AG08396 (cell line): ENCODE measurements at regions not wholly inside any gene's neighbourhood (a gene's known extent, or its start where the extent isn't known, plus 50 kb on each side); places are given as distances from the start of the nearest gene placed in this dataset.
"Not testable (repeated sequence)": the region's sequence is repeated elsewhere in the genome, so short reads cannot be mapped to it uniquely, and the experiment has no call there.

ENCODE experiments used
- DNase-seq: peaks from one replicate; pipeline ENCODE4 v3.0.0; 2012; ENCODE audit warnings: low spot score, mixed read lengths

DNA sequence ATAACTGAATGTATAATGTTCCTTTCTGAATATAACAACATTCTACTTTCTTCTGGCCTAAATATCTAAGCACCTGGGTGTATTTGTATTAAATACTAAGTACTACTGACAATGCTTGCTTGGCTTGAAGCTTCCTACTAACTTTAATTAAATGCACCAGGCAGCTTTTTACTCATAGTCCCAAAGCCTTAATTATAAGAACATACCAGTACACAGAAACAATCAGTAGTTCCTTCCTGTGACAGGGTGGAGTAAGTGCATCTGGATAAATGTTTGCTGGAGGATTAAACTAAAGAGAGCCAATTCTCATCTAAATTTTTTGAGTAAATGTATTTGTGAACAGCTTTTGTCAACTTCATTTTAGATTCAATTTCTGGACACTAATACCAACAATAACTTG is 558.6 kb upstream of the SEMA6A start:
- DNase-seq: no peak

DNA sequence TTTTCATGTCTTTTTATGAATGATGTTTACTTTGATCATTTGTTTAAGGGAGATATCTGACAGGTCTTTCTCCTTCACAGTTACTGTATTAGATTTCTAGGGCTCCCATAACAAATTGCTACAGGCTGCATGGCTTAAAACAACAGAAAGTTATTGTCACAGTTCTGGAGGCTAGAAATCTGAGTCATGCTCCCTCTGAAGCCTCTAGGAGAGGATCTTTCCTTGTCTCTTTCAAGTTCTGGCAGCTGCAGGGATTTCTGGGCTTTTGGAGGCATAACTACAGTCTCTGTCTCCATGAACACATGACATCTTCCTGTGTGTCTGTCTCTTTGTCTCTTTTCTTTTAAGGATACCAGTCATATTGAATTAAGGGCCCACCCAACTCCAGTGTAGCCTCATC is 557.3 kb upstream of the SEMA6A start:
- no peak for DNase-seq

GRCh38 chr5:117131048-117131679 is 556.5 kb upstream of the SEMA6A start:
- no peak for DNase-seq

GRCh38 chr5:117118499-117118898 is 543.9 kb upstream of the SEMA6A start:
- DNase-seq: no peak

GRCh38 chr5:117117314-117117713 is 542.7 kb upstream of the SEMA6A start:
- DNase-seq: not testable (repeated sequence)

DNA sequence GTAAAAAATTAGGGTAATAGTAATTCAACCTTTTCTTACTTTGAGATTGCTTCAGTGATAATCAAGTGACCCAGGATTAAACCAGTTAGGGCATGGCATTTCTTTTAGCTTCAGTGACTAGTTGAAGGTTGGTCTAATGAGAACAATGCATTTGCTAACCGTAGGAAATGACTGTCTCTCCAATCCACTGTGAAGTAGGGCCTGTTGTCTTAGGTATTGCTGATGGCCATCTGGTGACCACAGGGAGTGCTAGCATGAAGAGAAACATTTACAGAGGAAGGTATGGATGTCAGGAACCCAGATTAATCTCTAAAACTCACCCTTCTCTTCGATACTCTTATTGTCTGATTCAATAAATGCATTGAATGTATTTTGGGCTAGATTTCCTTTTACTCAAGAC is 535.9 kb upstream of the SEMA6A start:
- DNase-seq: no peak

DNA sequence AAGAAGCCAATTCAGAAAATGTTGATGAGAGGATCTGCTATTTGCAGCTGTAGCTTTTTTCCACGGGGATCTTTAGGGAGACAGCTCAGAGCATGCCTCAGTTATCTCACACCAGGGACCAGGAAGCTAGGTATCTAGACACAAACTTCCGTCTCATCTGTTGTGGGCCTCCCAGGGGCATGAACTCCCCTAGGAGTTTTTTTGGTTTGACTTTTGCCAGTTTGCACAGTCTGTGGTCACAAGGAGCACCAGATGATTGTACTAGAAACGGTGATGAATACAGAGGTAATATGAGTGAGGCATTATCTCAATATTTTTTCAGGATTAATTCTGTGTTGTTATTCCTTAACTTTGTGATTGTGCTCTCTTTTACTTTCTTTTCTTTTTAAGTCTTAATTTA is 533.2 kb upstream of the SEMA6A start:
- DNase-seq: no peak

DNA sequence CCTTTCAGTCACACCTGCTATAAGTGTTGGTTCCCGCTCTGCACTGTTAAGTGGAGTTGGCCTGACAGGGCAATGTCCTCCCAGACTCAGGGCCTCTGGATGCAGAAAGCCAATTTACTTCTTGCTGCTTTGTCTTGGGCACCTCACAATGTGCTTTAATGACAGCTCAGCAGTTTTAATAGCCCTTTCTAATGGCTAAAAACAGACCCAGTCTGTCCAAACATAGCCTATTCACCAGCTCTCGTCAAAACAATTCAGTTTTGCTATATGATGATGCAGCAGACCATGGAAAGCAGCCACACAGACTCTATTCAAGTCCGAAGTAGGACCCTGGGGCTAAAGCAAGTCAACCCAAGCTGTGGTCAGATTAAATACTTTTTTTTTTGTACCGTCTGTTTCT is 529.1 kb upstream of the SEMA6A start:
- DNase-seq: no peak

DNA sequence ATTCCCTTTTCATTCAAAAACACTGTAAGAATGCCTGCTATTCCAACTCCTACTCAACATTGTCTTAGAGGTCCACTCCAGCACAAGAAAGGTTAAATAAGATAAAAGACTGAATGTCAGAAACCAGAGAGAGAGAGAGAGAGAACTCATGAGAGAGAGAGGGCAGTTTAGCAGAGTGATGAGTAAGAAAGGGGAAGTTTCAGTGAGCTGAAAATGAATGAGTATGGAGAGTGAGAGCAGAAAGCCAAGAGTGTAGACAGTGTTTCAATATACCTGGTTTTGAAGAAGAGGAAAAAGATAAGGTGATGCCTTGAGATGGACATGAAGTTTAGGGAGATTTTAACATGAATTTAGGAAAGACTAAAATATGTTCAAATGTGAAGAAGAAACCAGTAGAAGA is 528.0 kb upstream of the SEMA6A start:
- DNase-seq: no peak

- DNase-seq: no peak
These were observed 525.6 kb upstream of the SEMA6A start for GRCh38 chr5:117100176-117100575.

DNA sequence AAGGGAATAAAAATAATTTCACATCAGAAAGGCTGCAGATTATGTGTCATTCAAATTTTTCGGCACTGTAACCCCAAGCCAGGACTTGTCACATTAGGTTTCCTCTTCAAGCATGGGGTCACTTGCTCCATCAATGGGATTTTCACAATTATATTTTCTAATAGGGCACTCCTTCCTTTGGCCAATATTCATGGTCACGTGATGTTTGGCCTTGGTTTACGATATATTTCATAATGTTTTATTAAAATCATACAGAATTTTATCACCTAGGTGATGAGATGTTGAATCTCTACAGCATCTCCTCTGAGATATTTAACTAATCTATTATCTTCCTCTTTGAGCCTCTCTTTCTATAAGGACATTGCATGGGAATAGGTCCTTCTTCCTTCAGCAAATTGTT is 523.5 kb upstream of the SEMA6A start:
- no peak for DNase-seq

GRCh38 chr5:117095346-117096332 is 521.0 kb upstream of the SEMA6A start:
- DNase-seq: no peak

GRCh38 chr5:117094114-117094815 is 519.6 kb upstream of the SEMA6A start:
- DNase-seq: no peak

DNA sequence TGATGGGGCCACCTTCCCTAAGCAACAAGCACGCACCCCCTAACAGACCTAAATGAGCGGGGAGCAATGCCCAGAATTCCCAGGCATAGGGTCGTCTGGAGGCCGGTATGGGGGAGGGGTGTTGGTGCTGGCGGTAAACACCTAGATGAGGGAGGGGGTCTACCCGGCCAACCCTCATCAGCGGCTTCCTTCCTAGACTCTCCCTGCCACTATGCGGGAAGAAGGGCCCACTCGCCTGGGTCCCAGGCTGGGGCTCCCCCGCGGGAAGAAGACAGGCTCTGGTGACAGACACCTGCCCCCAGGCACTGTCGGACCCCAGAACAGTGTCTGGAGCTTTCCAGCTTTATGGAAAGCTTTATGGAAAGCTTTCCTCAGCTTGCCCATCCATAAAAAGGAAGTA is 519.0 kb upstream of the SEMA6A start:
- DNase-seq: no peak

GRCh38 chr5:117089001-117089400 is 514.4 kb upstream of the SEMA6A start:
- no peak for DNase-seq

GRCh38 chr5:117088176-117088575 is 513.6 kb upstream of the SEMA6A start:
- no peak for DNase-seq

GRCh38 chr5:117084067-117084466 is 509.4 kb upstream of the SEMA6A start:
- DNase-seq: no peak

DNA sequence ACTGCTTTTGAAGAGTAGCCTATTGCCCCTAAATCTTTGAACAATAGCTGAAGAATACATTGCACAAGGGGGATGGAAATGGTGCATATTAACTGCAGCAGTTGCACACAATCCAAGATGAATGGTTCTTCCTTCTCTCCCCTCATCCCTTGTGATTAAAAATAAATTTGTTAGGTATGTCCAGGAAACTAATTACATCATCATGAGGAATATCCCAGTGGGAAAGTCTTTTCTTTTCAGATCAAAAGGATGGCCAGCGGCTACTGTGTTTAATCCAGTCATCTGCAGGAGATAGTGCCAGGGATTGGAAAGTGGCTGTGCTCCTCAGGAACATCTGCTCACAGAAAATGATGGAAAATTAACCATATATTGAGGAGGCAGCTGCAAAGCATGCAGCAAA is 508.4 kb upstream of the SEMA6A start:
- no peak for DNase-seq

GRCh38 chr5:117077142-117077541 is 502.5 kb upstream of the SEMA6A start:
- no peak for DNase-seq

- no peak for DNase-seq
These were observed 497.8 kb upstream of the SEMA6A start for GRCh38 chr5:117072439-117072838.

DNA sequence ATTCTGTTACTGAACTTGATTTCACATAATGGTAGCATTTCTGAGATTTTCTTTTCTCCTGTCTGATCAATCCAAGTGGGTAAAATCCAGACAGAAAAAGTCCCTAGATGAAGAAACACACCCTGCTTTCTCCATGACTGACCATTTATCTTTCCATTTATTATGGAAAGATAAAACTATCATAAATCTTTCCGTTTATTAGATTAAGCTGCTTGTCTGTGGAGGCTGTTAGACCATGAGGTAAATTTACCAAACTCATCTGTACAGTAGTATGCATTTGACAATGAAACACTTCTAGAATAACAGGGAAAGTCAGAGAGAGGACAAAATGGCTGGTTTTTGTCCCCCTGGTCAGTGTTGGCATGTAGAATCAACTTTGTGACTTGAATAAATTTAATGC is 491.2 kb upstream of the SEMA6A start:
- no peak for DNase-seq

DNA sequence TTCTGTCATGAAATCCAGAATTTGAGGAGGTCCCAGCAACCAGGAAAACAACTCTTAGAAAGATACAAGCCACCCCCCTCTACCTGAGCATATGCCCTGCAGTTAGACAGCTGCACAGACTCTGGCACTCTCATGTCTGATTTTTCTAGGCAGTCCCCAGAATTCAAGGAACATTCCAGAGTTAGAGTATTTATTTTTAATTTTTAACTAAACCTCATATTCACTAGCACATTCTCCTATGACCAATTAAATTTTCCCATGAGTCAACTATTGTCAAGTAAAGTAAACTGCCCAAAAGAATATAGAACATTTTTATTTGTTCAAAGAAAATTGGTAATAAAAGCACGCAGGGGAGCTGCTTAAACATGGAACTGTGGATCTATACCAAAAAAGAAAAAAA is 490.5 kb upstream of the SEMA6A start:
- DNase-seq: no peak

GRCh38 chr5:117060099-117060498 is 485.5 kb upstream of the SEMA6A start:
- DNase-seq: no peak
